NCI-H1436 (cell line): ENCODE measurements at regions not wholly inside any gene's neighbourhood (a gene's known extent, or its start where the extent isn't known, plus 50 kb on each side); places are given as distances from the start of the nearest gene placed in this dataset.
"Not testable (repeated sequence)": the region's sequence is repeated elsewhere in the genome, so short reads cannot be mapped to it uniquely, and the experiment has no call there.

ENCODE experiments used
- DNase-seq: peaks from one replicate; lab custom pipeline; 2025; lab: John Stamatoyannopoulos, UW

- DNase-seq = no peak
Measured at GRCh38 chr5:67880876-67881275, 334.7 kb upstream of the PIK3R1 start.

GRCh38 chr5:67880511-67880805, 335.1 kb upstream of the PIK3R1 start:
- DNase-seq = no peak

GRCh38 chr5:67879620-67880510, 335.7 kb upstream of the PIK3R1 start:
- no peak for DNase-seq

GRCh38 chr5:67878933-67879332, 336.6 kb upstream of the PIK3R1 start:
- DNase-seq = no peak

GRCh38 chr5:67876371-67876770, 339.2 kb upstream of the PIK3R1 start:
- DNase-seq = no peak

GRCh38 chr5:67875601-67876000, 340.0 kb upstream of the PIK3R1 start:
- DNase-seq = no peak

GRCh38 chr5:67873935-67874334, 341.6 kb upstream of the PIK3R1 start:
- no peak for DNase-seq

- no peak for DNase-seq
Measured at GRCh38 chr5:67870662-67871061, 344.9 kb upstream of the PIK3R1 start.

- not testable (repeated sequence) for DNase-seq
Measured at GRCh38 chr5:67864335-67864734, 351.2 kb upstream of the PIK3R1 start.

- no peak for DNase-seq
Measured at GRCh38 chr5:67858471-67859031, 357.0 kb upstream of the PIK3R1 start.

GRCh38 chr5:67857502-67857901, 358.1 kb upstream of the PIK3R1 start:
- DNase-seq = no peak

- no peak for DNase-seq
Measured at GRCh38 chr5:67855523-67855922, 360.0 kb upstream of the PIK3R1 start.

- DNase-seq = not testable (repeated sequence)
Measured at GRCh38 chr5:67850906-67851305, 364.6 kb upstream of the PIK3R1 start.

- DNase-seq = no peak
Measured at GRCh38 chr5:67844924-67845323, 370.6 kb upstream of the PIK3R1 start.

GRCh38 chr5:67842806-67843205, 372.8 kb upstream of the PIK3R1 start:
- no peak for DNase-seq

- not testable (repeated sequence) for DNase-seq
Measured at GRCh38 chr5:67837225-67837624, 378.3 kb upstream of the PIK3R1 start.

GRCh38 chr5:67836496-67836895, 379.1 kb upstream of the PIK3R1 start:
- DNase-seq = not testable (repeated sequence)

GRCh38 chr5:67831048-67831447, 384.5 kb upstream of the PIK3R1 start:
- DNase-seq = no peak

- no peak for DNase-seq
Measured at GRCh38 chr5:67827541-67827940, 388.0 kb upstream of the PIK3R1 start.

GRCh38 chr5:67824852-67825251, 390.7 kb upstream of the PIK3R1 start:
- no peak for DNase-seq

- no peak for DNase-seq
Measured at GRCh38 chr5:67817652-67818051, 397.9 kb upstream of the PIK3R1 start.

GRCh38 chr5:67816456-67816855, 399.1 kb upstream of the PIK3R1 start:
- no peak for DNase-seq

GRCh38 chr5:67815455-67816391, 399.8 kb upstream of the PIK3R1 start:
- no peak for DNase-seq
